H9 (cell line): ENCODE measurements at regions not wholly inside any gene's neighbourhood (a gene's known extent, or its start where the extent isn't known, plus 50 kb on each side); places are given as distances from the start of the nearest gene placed in this dataset.

Source experiments
- DNase-seq: peaks from one replicate; pipeline ENCODE4 v3.0.0-alpha.2; 2017
- H2AFZ ChIP-seq: one replicate; pipeline ENCODE4 v1.6.1; 2013; ENCODE audit warnings: mild to moderate bottlenecking, low read length, control low read depth, moderate library complexity
- H2AK5ac ChIP-seq: 2 replicates; pipeline ENCODE4 v1.6.1; 2013; ENCODE audit warnings: low read length, control low read depth, mixed read lengths; ENCODE audit not compliant: insufficient read length
- H2BK120ac ChIP-seq: one replicate; pipeline ENCODE4 v1.6.1; 2013; ENCODE audit warnings: low read depth, mild to moderate bottlenecking, low read length, control low read depth, inconsistent platforms; ENCODE audit not compliant: poor library complexity, severe bottlenecking
- H2BK12ac ChIP-seq: 2 replicates; pipeline ENCODE4 v1.6.1; 2013; ENCODE audit warnings: low read length, control low read depth, mixed read lengths, low read depth; ENCODE audit not compliant: insufficient read length
- H2BK15ac ChIP-seq: 2 replicates; pipeline ENCODE4 v1.6.1; 2013; ENCODE audit warnings: low read depth, low read length, control low read depth
- H2BK20ac ChIP-seq: one replicate; pipeline ENCODE4 v1.6.1; 2013; ENCODE audit warnings: low read depth, mild to moderate bottlenecking, low read length, control low read depth, inconsistent platforms; ENCODE audit not compliant: poor library complexity, severe bottlenecking
- H2BK5ac ChIP-seq: 2 replicates; pipeline ENCODE4 v1.6.1; 2013; ENCODE audit warnings: low read length, control low read depth, mixed read lengths; ENCODE audit not compliant: insufficient read length
- H3K14ac ChIP-seq: 2 replicates; pipeline ENCODE4 v1.6.1; 2013; ENCODE audit warnings: low read length, control low read depth; ENCODE audit not compliant: insufficient read depth
- H3K18ac ChIP-seq: 2 replicates; pipeline ENCODE4 v1.6.1; 2013; ENCODE audit warnings: low read depth, mild to moderate bottlenecking, mixed read lengths, low read length, control low read depth; ENCODE audit not compliant: insufficient read length
- H3K23ac ChIP-seq: 2 replicates; pipeline ENCODE4 v1.6.1; 2013; ENCODE audit warnings: low read length, control low read depth, mixed read lengths, low read depth; ENCODE audit not compliant: insufficient read length
- H3K23me2 ChIP-seq: 2 replicates; pipeline ENCODE4 v1.6.1; 2013; ENCODE audit warnings: low read depth, mild to moderate bottlenecking, mixed read lengths, low read length, control low read depth; ENCODE audit not compliant: insufficient read length, poor library complexity, severe bottlenecking
- H3K27ac ChIP-seq: 2 replicates; pipeline ENCODE4 v1.5.1; 2013; ENCODE audit warnings: low read length, control low read depth, mixed read lengths, low read depth; ENCODE audit not compliant: insufficient read length
- H3K27me3 ChIP-seq: 2 replicates; pipeline ENCODE4 v1.6.1; 2013; ENCODE audit warnings: low read length, control low read depth, inconsistent platforms; ENCODE audit not compliant: insufficient read depth
- H3K4ac ChIP-seq: 2 replicates; pipeline ENCODE4 v1.6.1; 2013; ENCODE audit warnings: low read depth, mild to moderate bottlenecking, control low read depth, inconsistent platforms, low read length, moderate library complexity
- H3K4me1 ChIP-seq: 2 replicates; pipeline ENCODE4 v1.6.1; 2013; ENCODE audit warnings: low read length, control low read depth, inconsistent platforms; ENCODE audit not compliant: insufficient read depth
- H3K4me2 ChIP-seq: 2 replicates; pipeline ENCODE4 v1.6.1; 2013; ENCODE audit warnings: low read length, control low read depth, mixed read lengths; ENCODE audit not compliant: insufficient read length, insufficient read depth
- H3K56ac ChIP-seq: 2 replicates; pipeline ENCODE4 v1.6.1; 2013; ENCODE audit warnings: low read depth, mild to moderate bottlenecking, mixed read lengths, low read length, control low read depth; ENCODE audit not compliant: insufficient read length
- H3K79me1 ChIP-seq: 2 replicates; pipeline ENCODE4 v1.6.1; 2013; ENCODE audit warnings: low read depth, mild to moderate bottlenecking, moderate library complexity, low read length, control low read depth, inconsistent platforms; ENCODE audit not compliant: insufficient read depth, poor library complexity, severe bottlenecking
- H3K79me2 ChIP-seq: 2 replicates; pipeline ENCODE4 v1.6.1; 2013; ENCODE audit warnings: low read length, control low read depth, inconsistent platforms; ENCODE audit not compliant: insufficient read depth
- H3K9ac ChIP-seq: 2 replicates; pipeline ENCODE4 v1.6.1; 2013; ENCODE audit warnings: low read length, control low read depth, mixed read lengths; ENCODE audit not compliant: insufficient read length; ENCODE audit errors: extremely low read depth
- H3K9me3 ChIP-seq: one replicate; pipeline ENCODE4 v1.6.1; 2013; ENCODE audit warnings: low read depth, low read length, inconsistent platforms; ENCODE audit not compliant: control insufficient read depth
- H3T11ph ChIP-seq: one replicate; pipeline ENCODE4 v1.6.1; 2013; ENCODE audit warnings: mild to moderate bottlenecking, low read length, control low read depth, inconsistent platforms
- H4K20me1 ChIP-seq: one replicate; pipeline ENCODE4 v1.6.1; 2013; ENCODE audit not compliant: control insufficient read depth, insufficient read length, insufficient read depth
- H4K5ac ChIP-seq: 2 replicates; pipeline ENCODE4 v1.6.1; 2013; ENCODE audit warnings: low read depth, mild to moderate bottlenecking, mixed read lengths, low read length, control low read depth; ENCODE audit not compliant: insufficient read length
- H4K8ac ChIP-seq: replicated peaks from 2 replicates; pipeline ENCODE4 v1.6.1; 2013; ENCODE audit warnings: low read length, control low read depth, mixed read lengths, low read depth; ENCODE audit not compliant: insufficient read length
- H4K91ac ChIP-seq: 2 replicates; pipeline ENCODE4 v1.6.1; 2013; ENCODE audit warnings: low read depth, mild to moderate bottlenecking, moderate library complexity, mixed read lengths, low read length, control low read depth; ENCODE audit not compliant: insufficient read length
- H3K27ac Mint-ChIP-seq, 3 experiments: 2 replicates in 2 of 3; 3 replicates in 1 of 3; pipeline ENCODE4 v1.8.0; 2020 to 2021; ENCODE audit warnings: mixed read lengths in 3 of 3, mild to moderate bottlenecking in 1 of 3, moderate library complexity in 1 of 3
- H3K27me3 Mint-ChIP-seq: 2 replicates; pipeline ENCODE4 v1.8.0; 2021; ENCODE audit warnings: low read depth, mild to moderate bottlenecking, moderate library complexity, mixed read lengths
- H3K36me3 Mint-ChIP-seq, 3 experiments: 2 replicates in 2 of 3; 3 replicates in 1 of 3; pipeline ENCODE4 v1.8.0; 2020 to 2021; ENCODE audit warnings: low read depth in 3 of 3, mixed read lengths in 3 of 3; ENCODE audit not compliant: insufficient read depth in 1 of 3
- H3K4me1 Mint-ChIP-seq, 2 experiments: 2 replicates each; pipeline ENCODE4 v1.8.0; 2020; ENCODE audit warnings: mixed read lengths in 2 of 2
- H3K4me3 Mint-ChIP-seq, 2 experiments: 2 replicates in 1 of 2; 3 replicates in 1 of 2; pipeline ENCODE4 v1.8.0; 2020 to 2021; ENCODE audit warnings: mild to moderate bottlenecking in 2 of 2, mixed read lengths in 2 of 2, moderate library complexity in 1 of 2
- H3K9me3 Mint-ChIP-seq, 2 experiments: 2 replicates in 1 of 2; 3 replicates in 1 of 2; pipeline ENCODE4 v1.8.0; 2020; ENCODE audit warnings: mild to moderate bottlenecking in 2 of 2, mixed read lengths in 2 of 2, moderate library complexity in 1 of 2
- WGBS: extraction: QIAGEN DNeasy Blood & Tissue Kit; methylation state at CpG from one replicate; pipeline ENCODE4 v1.1.7; 2013; ENCODE audit warnings: missing lambda C conversion rate, low lambda C conversion rate, mixed read lengths; ENCODE audit not compliant: insufficient read length; ENCODE audit errors: extremely low coverage; 5-methylcytosine and 5-hydroxymethylcytosine counted together
- TF ChIP-seq, protein P1 (sequence below): fragments of 200-600 bp; sonication (generic); conservative IDR thresholded peaks from 3 replicates; pipeline ENCODE4 v1.8.0; 2021; ENCODE audit warnings: antibody characterized with exemption, mild to moderate bottlenecking

GRCh38 chr4:37741564-37741963 is 55.4 kb upstream of the RELL1 start:
- Histone ChIP-seq H3K27me3 (no peaks in the 10 kb centered on the region), H3K18ac (no peak overlapping the region), H3T11ph (no peak overlapping the region), H3K23me2 (no peaks in the 10 kb centered on the region), H2AK5ac (no peak overlapping the region), H4K5ac (no peak overlapping the region), H3K4ac (no peak overlapping the region), H2BK20ac (no peak overlapping the region), H3K14ac (no peak overlapping the region), H2BK5ac (no peak overlapping the region), H3K4me2 (no peak overlapping the region), H2AFZ (no peak overlapping the region), H3K27ac (no peak overlapping the region), H3K79me2 (no peaks in the 10 kb centered on the region), H2BK12ac (no peak overlapping the region), H3K56ac (no peak overlapping the region), H3K4me1 (no peaks in the 10 kb centered on the region), H4K20me1 (no peaks in the 10 kb centered on the region), H2BK15ac (no peak overlapping the region), H3K23ac (no peak overlapping the region), H3K79me1 (no peaks in the 10 kb centered on the region), H3K9me3 (no peaks in the 10 kb centered on the region), H2BK120ac (no peak overlapping the region), H3K9ac (no peak overlapping the region), H4K91ac (no peak overlapping the region), H4K8ac (no peak overlapping the region)
- WGBS: no CpG with 5 or more reads among the region's 4 CpGs
- Mint-ChIP-seq H3K27ac (no peak overlapping the region), H3K4me1 (no peaks in the 10 kb centered on the region), H3K36me3 (no peaks in the 10 kb centered on the region; a peak in 1 of 7 replicates), H3K4me3 (no peak overlapping the region), H3K9me3 (no peaks in the 10 kb centered on the region; a peak in 1 of 5 replicates), H3K27me3 (no peaks in the 10 kb centered on the region)
- no peak for DNase-seq
- TF ChIP-seq, protein P1, sequence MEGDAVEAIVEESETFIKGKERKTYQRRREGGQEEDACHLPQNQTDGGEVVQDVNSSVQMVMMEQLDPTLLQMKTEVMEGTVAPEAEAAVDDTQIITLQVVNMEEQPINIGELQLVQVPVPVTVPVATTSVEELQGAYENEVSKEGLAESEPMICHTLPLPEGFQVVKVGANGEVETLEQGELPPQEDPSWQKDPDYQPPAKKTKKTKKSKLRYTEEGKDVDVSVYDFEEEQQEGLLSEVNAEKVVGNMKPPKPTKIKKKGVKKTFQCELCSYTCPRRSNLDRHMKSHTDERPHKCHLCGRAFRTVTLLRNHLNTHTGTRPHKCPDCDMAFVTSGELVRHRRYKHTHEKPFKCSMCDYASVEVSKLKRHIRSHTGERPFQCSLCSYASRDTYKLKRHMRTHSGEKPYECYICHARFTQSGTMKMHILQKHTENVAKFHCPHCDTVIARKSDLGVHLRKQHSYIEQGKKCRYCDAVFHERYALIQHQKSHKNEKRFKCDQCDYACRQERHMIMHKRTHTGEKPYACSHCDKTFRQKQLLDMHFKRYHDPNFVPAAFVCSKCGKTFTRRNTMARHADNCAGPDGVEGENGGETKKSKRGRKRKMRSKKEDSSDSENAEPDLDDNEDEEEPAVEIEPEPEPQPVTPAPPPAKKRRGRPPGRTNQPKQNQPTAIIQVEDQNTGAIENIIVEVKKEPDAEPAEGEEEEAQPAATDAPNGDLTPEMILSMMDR: no peak
